GM12875 (cell line): ENCODE measurements at regions not wholly inside any gene's neighbourhood (a gene's known extent, or its start where the extent isn't known, plus 50 kb on each side); places are given as distances from the start of the nearest gene placed in this dataset.
"Not testable (repeated sequence)": the region's sequence is repeated elsewhere in the genome, so short reads cannot be mapped to it uniquely, and the experiment has no call there.

Experiments
- H3K4me3 ChIP-seq: one replicate; pipeline ENCODE4 v1.5.1; 2011; ENCODE audit warnings: low read depth, low read length, control low read depth
- TF ChIP-seq, protein P1 (sequence below): IDR thresholded peaks from 2 replicates; pipeline ENCODE4 v1.5.1; 2011; ENCODE audit warnings: low read depth, mild to moderate bottlenecking, control low read depth, inconsistent platforms, low read length, moderate library complexity, borderline replicate concordance; ENCODE audit not compliant: insufficient read depth

DNA sequence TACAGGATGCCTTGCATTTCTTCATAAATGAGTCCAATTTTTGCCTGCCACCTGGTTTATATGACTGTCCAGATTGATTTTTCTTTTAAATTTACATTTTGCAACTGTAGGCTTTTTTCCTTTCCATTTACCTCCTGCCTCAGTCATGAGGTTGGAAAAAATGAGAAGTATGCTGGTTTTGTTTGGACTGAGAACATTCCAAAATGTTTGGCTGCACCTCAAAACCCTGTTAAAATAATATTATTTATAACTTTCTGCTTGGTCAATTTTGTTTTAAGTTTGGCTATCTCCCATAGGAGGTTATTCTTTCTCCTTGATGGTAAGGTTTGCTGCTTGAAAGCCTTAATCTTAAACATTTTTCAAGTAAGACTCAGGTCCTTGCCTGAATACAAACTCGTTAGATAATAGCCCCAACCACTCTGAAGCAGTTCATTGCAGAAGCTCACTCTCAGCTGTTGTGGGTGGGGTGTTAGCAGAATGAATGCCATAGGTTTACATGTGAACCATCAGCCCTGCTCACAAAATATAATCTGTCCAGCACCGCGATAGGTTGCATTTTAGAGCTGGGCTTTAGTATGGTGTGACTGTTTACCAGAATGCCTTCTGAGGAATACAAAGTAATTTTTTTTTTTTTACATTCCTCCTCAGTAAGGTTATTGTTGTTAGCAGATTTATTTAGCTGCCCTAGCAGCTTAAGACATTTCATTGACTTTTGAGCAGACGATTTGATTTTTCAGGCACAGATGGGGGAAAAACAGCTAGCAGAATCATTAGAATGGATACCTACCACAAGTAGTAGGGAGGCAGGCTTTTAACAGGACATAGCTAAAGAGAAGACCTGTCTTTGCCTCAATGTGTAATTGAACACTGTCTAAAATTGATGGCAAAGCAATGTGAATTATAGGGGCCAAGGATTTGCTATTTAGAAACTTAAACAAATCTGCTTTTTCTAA, 630.8 kb upstream of the KCNMB2 start:
- H3K4me3 ChIP-seq = no peak overlapping the region
- TF ChIP-seq, protein P1, sequence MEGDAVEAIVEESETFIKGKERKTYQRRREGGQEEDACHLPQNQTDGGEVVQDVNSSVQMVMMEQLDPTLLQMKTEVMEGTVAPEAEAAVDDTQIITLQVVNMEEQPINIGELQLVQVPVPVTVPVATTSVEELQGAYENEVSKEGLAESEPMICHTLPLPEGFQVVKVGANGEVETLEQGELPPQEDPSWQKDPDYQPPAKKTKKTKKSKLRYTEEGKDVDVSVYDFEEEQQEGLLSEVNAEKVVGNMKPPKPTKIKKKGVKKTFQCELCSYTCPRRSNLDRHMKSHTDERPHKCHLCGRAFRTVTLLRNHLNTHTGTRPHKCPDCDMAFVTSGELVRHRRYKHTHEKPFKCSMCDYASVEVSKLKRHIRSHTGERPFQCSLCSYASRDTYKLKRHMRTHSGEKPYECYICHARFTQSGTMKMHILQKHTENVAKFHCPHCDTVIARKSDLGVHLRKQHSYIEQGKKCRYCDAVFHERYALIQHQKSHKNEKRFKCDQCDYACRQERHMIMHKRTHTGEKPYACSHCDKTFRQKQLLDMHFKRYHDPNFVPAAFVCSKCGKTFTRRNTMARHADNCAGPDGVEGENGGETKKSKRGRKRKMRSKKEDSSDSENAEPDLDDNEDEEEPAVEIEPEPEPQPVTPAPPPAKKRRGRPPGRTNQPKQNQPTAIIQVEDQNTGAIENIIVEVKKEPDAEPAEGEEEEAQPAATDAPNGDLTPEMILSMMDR = no peak

DNA sequence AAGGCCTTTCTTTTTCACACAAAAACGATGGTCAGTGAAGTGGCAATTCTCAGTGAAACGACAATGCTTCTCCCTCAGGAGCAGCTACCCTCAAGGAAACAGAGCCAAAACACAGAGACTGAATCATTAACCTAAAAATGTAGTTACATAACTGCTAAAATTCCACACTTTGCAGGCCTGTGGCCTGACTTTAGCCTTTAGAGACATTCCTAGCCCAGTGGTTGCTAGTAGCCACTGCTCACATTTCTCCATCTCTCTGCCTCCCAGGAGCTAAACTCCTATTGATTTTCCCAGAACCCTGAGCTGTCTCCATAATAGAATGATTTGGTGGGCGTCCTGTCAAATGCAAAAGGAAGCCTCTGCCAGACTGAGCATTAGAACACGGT, 630.1 kb upstream of the KCNMB2 start:
- TF ChIP-seq, protein P1 = no peak
- H3K4me3 ChIP-seq = no peak overlapping the region

DNA sequence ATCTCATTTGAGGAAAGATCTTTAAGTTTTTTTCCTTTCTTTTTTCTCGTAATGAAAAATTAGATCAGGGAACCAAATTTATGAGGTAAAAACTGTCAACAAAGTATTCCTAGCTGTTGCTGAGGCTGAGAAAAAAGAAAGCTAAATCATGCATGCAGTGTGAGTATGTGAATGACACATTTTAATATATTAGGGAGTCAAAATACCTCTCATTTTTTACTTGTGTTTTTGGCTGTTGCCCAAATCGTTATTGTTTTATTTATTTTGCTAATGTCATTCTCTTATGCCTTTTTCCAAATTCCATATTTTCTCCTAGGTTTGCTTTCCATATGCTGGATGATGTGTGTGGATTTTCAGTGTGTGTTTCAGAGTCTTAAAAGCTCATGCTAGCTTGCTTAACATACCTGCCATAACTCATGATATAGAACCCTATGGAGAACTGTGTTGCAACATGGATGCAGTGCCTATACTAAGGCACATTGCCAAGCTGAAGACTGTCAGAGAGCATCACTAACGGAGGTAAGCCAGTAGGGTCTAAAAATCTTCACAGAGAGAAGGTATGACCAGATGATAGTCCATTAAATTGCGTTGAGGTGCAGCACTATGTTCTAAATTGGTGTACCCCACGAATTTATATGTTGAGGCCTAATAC, 629.5 kb upstream of the KCNMB2 start:
- H3K4me3 ChIP-seq = no peak overlapping the region
- TF ChIP-seq, protein P1 = no peak

DNA sequence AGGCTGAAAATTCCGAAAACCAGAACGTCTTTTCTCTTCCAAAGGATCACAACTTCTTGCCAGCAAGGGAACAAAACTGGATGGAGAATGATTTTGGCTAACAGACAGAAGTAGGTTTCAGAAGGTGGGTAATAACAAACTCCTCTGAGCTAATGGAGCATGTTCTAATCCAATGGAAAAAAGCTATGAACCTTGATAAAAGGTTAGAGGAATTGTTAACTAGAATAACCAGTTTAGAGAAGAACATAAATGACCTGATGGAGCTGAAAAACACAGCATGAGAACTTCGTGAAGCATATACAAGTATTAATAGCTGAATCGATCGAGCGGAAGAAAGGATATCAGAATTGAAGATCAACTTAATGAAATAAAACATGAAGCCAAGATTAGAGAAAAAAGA, 626.7 kb upstream of the KCNMB2 start:
- H3K4me3 ChIP-seq = not testable (repeated sequence)

DNA sequence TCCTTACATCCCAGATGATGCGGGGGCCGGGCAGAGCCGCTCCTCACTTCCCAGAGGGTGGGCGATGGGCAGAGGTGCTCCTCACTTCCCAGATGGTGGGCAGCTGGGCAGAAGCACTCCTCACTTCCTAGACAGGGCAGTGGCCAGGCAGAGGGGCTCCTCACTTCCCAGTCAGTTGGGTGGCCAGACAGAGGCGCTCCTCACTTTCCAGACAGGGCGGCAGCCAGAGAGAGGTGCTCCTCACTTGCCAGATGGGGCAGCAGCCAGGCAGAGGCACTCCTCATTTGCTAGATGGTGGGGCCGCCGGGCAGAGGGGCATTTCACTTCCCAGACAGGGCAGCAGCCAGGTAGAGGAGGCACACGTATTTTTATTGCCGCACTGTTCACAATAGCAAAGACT, 622.0 kb upstream of the KCNMB2 start:
- no peak overlapping the region for H3K4me3 ChIP-seq

DNA sequence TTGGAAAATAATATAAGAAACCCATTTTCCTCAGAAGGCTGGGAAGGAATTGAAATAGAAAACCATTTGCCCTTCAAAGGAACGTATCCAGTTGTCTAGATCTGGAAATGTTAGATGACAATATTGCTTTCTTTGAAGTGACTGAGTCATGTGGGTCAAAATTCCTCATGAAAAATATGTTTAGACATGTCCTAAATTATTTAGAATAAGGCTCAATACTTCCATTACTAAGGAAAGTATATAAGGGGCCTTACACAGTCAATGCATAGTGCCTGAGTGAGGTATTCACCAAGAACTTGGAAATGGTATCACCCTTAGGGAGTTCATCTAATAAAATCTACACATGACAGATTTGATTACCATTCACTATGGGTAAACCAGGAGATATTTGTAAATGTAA, 619.8 kb upstream of the KCNMB2 start:
- no peak overlapping the region for H3K4me3 ChIP-seq
- TF ChIP-seq, protein P1 = no peak

More for the DNA sequence above, 622.0 kb upstream of the KCNMB2 start:
- TF ChIP-seq, protein P1 = no peak

DNA sequence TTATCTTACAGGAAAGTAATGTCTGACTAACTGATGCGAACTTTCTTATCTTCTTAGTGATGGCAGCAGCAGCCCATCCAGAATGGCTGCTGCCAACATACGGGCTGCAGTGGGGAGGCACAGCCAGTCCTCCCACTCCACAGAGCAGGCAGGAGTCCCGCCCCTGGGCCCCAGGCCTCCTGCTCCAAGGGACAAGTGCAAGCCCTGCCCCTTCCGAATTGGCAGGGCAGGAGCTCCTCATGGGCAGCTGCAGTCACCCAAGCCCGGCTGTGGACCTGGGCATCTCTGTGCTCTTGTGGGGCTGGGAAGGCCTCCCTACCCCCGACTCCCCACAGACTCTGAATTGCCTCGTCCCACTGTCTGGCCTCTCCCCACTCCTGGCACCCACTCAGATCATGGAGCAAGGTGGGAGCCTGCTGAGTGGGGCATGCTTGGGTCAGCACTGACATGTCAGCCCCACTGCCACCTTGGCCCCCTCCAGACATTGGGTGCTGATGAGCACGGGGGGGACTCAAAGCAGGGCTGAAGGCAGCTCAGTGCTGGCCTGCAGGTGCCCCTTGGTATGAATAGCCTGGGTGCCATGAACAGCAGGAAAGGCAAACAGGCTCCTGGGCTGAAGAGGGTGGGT, 618.9 kb upstream of the KCNMB2 start:
- TF ChIP-seq, protein P1 = no peak
- no peak overlapping the region for H3K4me3 ChIP-seq
